Astrocyte of the cerebellum (primary cell): ENCODE measurements at regions not wholly inside any gene's neighbourhood (a gene's known extent, or its start where the extent isn't known, plus 50 kb on each side); places are given as distances from the start of the nearest gene placed in this dataset.
"Not testable (repeated sequence)": the region's sequence is repeated elsewhere in the genome, so short reads cannot be mapped to it uniquely, and the experiment has no call there.

Experiments
- DNase-seq: peaks from one replicate; pipeline ENCODE4 v3.0.0-alpha.2; 2011; ENCODE audit warnings: low read depth
- H3K4me3 ChIP-seq: 2 replicates; pipeline ENCODE4 v1.5.1; 2011; ENCODE audit warnings: mild to moderate bottlenecking, low read depth, low read length, moderate library complexity
- CTCF ChIP-seq: IDR thresholded peaks from 2 replicates; pipeline ENCODE4 v1.5.1; 2012; ENCODE audit warnings: low read length, low read depth, moderate library complexity, mild to moderate bottlenecking; ENCODE audit errors: missing control alignments
- in situ Hi-C: cut with HindIII; loops from 2 replicates; pipeline ENCODE4 v1.10.0; 2017; ENCODE audit warnings: low sequenced_read_pairs

- H3K4me3 ChIP-seq, result no peak overlapping the region
- DNase-seq, result no peak
- in situ Hi-C loops, result no loop called here
- TF ChIP-seq CTCF, result no peak
Measured at GRCh38 chr2:236835307-236836024, 250.2 kb upstream of the COPS8 start.

- in situ Hi-C loops, H3K4me3 ChIP-seq, DNase-seq: not testable (repeated sequence)
Measured at GRCh38 chr2:236836028-236836427, 249.7 kb upstream of the COPS8 start.

DNA sequence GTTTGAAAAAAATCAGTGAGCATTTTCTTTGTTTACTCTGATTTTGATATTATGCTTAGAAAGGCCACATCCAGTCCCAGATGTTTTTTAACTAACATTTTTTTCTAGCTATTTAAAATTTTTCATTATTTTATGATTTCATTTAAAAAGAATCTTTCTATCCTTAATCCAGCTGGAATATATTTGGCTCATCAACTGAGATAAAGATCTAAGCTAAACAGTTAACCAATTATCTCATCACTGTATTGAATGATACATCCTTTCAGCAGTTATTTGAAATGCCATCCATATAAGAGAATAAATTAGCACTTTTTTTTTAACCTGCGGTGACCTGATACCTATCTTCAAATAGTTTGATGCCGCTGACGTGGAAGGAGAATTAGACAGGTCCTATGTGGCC is 245.5 kb upstream of the COPS8 start:
- in situ Hi-C loops, result no loop called here
- DNase-seq, result no peak
- H3K4me3 ChIP-seq, result no peak overlapping the region
- TF ChIP-seq CTCF, result no peak

- TF ChIP-seq CTCF, result no peak
- no peak overlapping the region for H3K4me3 ChIP-seq
- in situ Hi-C loops, result no loop called here
- no peak for DNase-seq
Measured at GRCh38 chr2:236840857-236841256, 244.8 kb upstream of the COPS8 start.

GRCh38 chr2:236841389-236841788 is 244.3 kb upstream of the COPS8 start:
- in situ Hi-C loops, result no loop called here
- no peak for DNase-seq
- no peak for TF ChIP-seq CTCF
- no peak overlapping the region for H3K4me3 ChIP-seq

GRCh38 chr2:236843161-236843968 is 242.3 kb upstream of the COPS8 start:
- no peak for DNase-seq
- no peak for TF ChIP-seq CTCF
- H3K4me3 ChIP-seq, result no peak overlapping the region
- in situ Hi-C loops, result no loop called here

DNA sequence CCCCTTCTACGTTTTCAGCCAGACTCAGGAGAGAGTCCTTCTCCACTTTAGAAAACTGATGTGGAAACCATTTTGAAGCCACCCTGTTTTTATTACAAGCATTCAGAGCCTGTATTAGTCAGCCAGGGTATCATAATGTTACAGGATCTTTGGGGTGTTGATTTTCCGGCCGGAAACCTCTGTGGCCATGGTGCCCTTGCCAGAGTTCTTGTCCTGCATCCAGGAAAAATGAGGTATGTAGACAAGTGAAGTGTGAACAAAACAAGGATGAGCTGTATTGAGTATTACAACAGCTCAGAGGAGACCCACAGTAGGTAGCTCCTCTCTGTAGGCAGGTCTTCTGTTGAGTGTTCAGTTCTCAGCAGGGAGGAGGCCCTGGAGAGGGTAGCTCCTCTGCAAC is 241.0 kb upstream of the COPS8 start:
- in situ Hi-C loops, result no loop called here

More for the DNA sequence above, 241.0 kb upstream of the COPS8 start:
- no peak overlapping the region for H3K4me3 ChIP-seq
- no peak for DNase-seq
- no peak for TF ChIP-seq CTCF
